ENCODE measurements at regions not wholly inside any gene's neighbourhood (a gene's known extent, or its start where the extent isn't known, plus 50 kb on each side); places are given as distances from the start of the nearest gene placed in this dataset.

DNA sequence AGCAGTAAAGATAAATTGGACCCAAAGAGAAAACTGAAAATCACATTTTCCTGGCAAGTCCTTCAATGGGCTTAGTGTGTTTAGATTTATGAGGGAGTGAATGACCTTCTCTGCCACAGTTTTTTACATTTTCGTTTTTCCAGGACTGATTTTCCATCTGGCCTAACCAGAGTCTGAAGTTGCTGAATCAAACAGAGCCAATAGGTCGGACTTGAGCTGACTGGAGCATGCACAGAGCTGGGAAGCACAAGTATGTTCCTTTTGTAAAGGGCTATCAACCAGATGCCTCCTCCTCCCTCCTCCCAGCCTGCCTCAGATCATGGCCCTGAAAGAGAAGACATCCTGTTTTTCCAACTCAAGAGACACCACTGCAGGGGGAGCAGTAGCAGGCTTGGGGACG is 126.0 kb upstream of the ANKRD1 start:
- TF ChIP-seq POLR2A (IDR thresholded peaks at IDR 0.05) = no peak
- TF ChIP-seq, protein P1, sequence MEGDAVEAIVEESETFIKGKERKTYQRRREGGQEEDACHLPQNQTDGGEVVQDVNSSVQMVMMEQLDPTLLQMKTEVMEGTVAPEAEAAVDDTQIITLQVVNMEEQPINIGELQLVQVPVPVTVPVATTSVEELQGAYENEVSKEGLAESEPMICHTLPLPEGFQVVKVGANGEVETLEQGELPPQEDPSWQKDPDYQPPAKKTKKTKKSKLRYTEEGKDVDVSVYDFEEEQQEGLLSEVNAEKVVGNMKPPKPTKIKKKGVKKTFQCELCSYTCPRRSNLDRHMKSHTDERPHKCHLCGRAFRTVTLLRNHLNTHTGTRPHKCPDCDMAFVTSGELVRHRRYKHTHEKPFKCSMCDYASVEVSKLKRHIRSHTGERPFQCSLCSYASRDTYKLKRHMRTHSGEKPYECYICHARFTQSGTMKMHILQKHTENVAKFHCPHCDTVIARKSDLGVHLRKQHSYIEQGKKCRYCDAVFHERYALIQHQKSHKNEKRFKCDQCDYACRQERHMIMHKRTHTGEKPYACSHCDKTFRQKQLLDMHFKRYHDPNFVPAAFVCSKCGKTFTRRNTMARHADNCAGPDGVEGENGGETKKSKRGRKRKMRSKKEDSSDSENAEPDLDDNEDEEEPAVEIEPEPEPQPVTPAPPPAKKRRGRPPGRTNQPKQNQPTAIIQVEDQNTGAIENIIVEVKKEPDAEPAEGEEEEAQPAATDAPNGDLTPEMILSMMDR (IDR thresholded peaks at IDR 0.05) = no peak

Data from vagina (tissue), 2 donors.